HG03095 (cell line): ENCODE measurements at regions not wholly inside any gene's neighbourhood (a gene's known extent, or its start where the extent isn't known, plus 50 kb on each side); places are given as distances from the start of the nearest gene placed in this dataset.

Experiments used
- ATAC-seq: cut with Tn5 transposase; IDR thresholded peaks from one replicate; pipeline ENCODE4 v1.9.1; 2021; ENCODE audit warnings: moderate library complexity; ENCODE audit not compliant: unreplicated experiment

- no peak for ATAC-seq
These were observed 224.5 kb downstream of the GADD45G start for GRCh38 chr9:89829346-89829745.

- ATAC-seq, result no peak
These were observed 230.9 kb downstream of the GADD45G start for GRCh38 chr9:89835666-89836065.

- no peak for ATAC-seq
These were observed 232.5 kb downstream of the GADD45G start for GRCh38 chr9:89837162-89837933.

- no peak for ATAC-seq
These were observed 233.1 kb downstream of the GADD45G start for GRCh38 chr9:89837934-89838310.

- no peak for ATAC-seq
These were observed 233.8 kb downstream of the GADD45G start for GRCh38 chr9:89838621-89839020.

- ATAC-seq, result no peak
These were observed 234.6 kb downstream of the GADD45G start for GRCh38 chr9:89839449-89839848.

- ATAC-seq, result no peak
These were observed 235.1 kb downstream of the GADD45G start for GRCh38 chr9:89839952-89840351.

GRCh38 chr9:89841456-89841855, 236.6 kb downstream of the GADD45G start:
- no peak for ATAC-seq

GRCh38 chr9:89842267-89842768, 237.5 kb downstream of the GADD45G start:
- ATAC-seq, result no peak

GRCh38 chr9:89843074-89843473, 238.3 kb downstream of the GADD45G start:
- no peak for ATAC-seq

GRCh38 chr9:89843591-89843990, 238.8 kb downstream of the GADD45G start:
- no peak for ATAC-seq

GRCh38 chr9:89844075-89844474, 239.3 kb downstream of the GADD45G start:
- ATAC-seq, result no peak

GRCh38 chr9:89844535-89844934, 239.7 kb downstream of the GADD45G start:
- no peak for ATAC-seq

GRCh38 chr9:89845321-89845720, 240.5 kb downstream of the GADD45G start:
- no peak for ATAC-seq

GRCh38 chr9:89845862-89846261, 241.1 kb downstream of the GADD45G start:
- no peak for ATAC-seq

- ATAC-seq, result no peak
These were observed 243.5 kb downstream of the GADD45G start for GRCh38 chr9:89848060-89849040.

- ATAC-seq, result no peak
These were observed 244.3 kb downstream of the GADD45G start for GRCh38 chr9:89849096-89849495.

GRCh38 chr9:89850153-89850552, 245.3 kb downstream of the GADD45G start:
- ATAC-seq, result no peak

- no peak for ATAC-seq
These were observed 246.0 kb downstream of the GADD45G start for GRCh38 chr9:89850631-89851325.

- no peak for ATAC-seq
These were observed 248.3 kb downstream of the GADD45G start for GRCh38 chr9:89853161-89853560.

GRCh38 chr9:89853931-89854330, 249.1 kb downstream of the GADD45G start:
- ATAC-seq, result no peak
